NCI-H1092 treated with DMSO at 0.1 percent for 48 hours (cell line): ENCODE measurements at regions not wholly inside any gene's neighbourhood (a gene's known extent, or its start where the extent isn't known, plus 50 kb on each side); places are given as distances from the start of the nearest gene placed in this dataset.

Experiments
- DNase-seq: peaks from one replicate; lab custom pipeline; 2025; lab: John Stamatoyannopoulos, UW

GRCh38 chr18:56083523-56084287 lies 495.7 kb upstream of the TCF4 start:
- no peak for DNase-seq

- no peak for DNase-seq
These were observed 495.1 kb upstream of the TCF4 start for GRCh38 chr18:56083097-56083521.

- no peak for DNase-seq
These were observed 488.7 kb upstream of the TCF4 start for GRCh38 chr18:56076723-56077122.

- no peak for DNase-seq
These were observed 480.7 kb upstream of the TCF4 start for GRCh38 chr18:56068701-56069100.

GRCh38 chr18:56067969-56068671 lies 480.1 kb upstream of the TCF4 start:
- DNase-seq = no peak

- no peak for DNase-seq
These were observed 479.4 kb upstream of the TCF4 start for GRCh38 chr18:56067214-56067894.

- DNase-seq = no peak
These were observed 478.7 kb upstream of the TCF4 start for GRCh38 chr18:56066524-56067213.

- no peak for DNase-seq
These were observed 477.1 kb upstream of the TCF4 start for GRCh38 chr18:56065086-56065485.

- DNase-seq = no peak
These were observed 474.9 kb upstream of the TCF4 start for GRCh38 chr18:56062931-56063330.

GRCh38 chr18:56060967-56061541 lies 473.1 kb upstream of the TCF4 start:
- DNase-seq = no peak

- no peak for DNase-seq
These were observed 464.2 kb upstream of the TCF4 start for GRCh38 chr18:56052202-56052601.

- no peak for DNase-seq
These were observed 456.2 kb upstream of the TCF4 start for GRCh38 chr18:56044239-56044638.

GRCh38 chr18:56043641-56044061 lies 455.7 kb upstream of the TCF4 start:
- no peak for DNase-seq

GRCh38 chr18:56042915-56043536 lies 455.0 kb upstream of the TCF4 start:
- DNase-seq = no peak

- DNase-seq = peak; percentile 34
These were observed 450.4 kb upstream of the TCF4 start for GRCh38 chr18:56038171-56039030.

GRCh38 chr18:56036741-56037140 lies 448.7 kb upstream of the TCF4 start:
- DNase-seq = peak; percentile 49

- no peak for DNase-seq
These were observed 447.6 kb upstream of the TCF4 start for GRCh38 chr18:56035546-56035945.

GRCh38 chr18:56034949-56035348 lies 447.0 kb upstream of the TCF4 start:
- no peak for DNase-seq

- DNase-seq = no peak
These were observed 442.1 kb upstream of the TCF4 start for GRCh38 chr18:56030060-56030459.

- no peak for DNase-seq
These were observed 440.5 kb upstream of the TCF4 start for GRCh38 chr18:56028514-56028913.

- no peak for DNase-seq
These were observed 438.5 kb upstream of the TCF4 start for GRCh38 chr18:56026509-56026908.
